ENCODE measurements at regions not wholly inside any gene's neighbourhood (a gene's known extent, or its start where the extent isn't known, plus 50 kb on each side); places are given as distances from the start of the nearest gene placed in this dataset.

DNA sequence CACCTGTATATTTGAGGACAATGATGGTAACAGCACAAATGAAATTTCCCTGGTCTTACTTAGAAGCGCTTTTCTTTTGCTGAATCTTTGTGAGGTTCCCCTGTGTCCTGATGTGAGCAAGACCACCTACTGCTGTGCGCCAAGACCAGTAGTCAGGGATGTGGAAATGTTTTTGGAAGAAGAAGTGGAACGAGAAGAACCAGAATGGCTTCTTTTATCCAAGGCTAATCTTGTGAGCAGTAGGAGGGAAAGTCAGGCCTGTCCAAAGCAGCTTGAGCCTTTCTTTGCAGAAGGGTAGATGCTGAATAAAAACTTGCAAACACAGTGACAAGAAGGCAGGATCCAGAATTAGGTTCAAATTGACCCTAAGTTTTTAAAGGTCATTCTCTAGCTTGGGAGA, 223.0 kb downstream of the FAT3 start (continued):
- TF ChIP-seq ATF3 (IDR thresholded peaks at IDR 0.05; ENCODE audit: insufficient read depth, low read depth, low read length) (no peak), POLR2A (IDR thresholded peaks at IDR 0.05; ENCODE audit: control extremely low read depth in 1 of 2, low read depth in 2 of 2, low read length in 2 of 2) (no peak), KDM1A (IDR thresholded peaks at IDR 0.05; ENCODE audit: borderline replicate concordance, low read length) (no peak), HDAC6 (IDR thresholded peaks at IDR 0.05; ENCODE audit: low read depth, low read length) (no peak)
